K562 (cell line): ENCODE measurements at regions not wholly inside any gene's neighbourhood (a gene's known extent, or its start where the extent isn't known, plus 50 kb on each side); places are given as distances from the start of the nearest gene placed in this dataset.

ENCODE experiments used
- ATAC-seq: fragments of 200-7000 bp; cut with Tn5 transposase; 3 replicates; pipeline ENCODE4 v1.9.1; 2020; ENCODE audit warnings: moderate library complexity
- BruUV-seq: library from RNA; stranded (reverse); fragments of 400-500 nt; replicated peaks from 2 replicates; lab custom pipeline; 2021; lab: Mats Ljungman, UMichigan
- CTCF ChIA-PET: fragments of 300-600 bp; formaldehyde crosslinking; extraction: SDS; loops from one replicate; lab custom pipeline; 2021; ENCODE audit warnings: low intra/inter-chr PET ratio; lab: Yijun Ruan, JAX
- POLR2A ChIA-PET: fragments of 300-600, 350-650 bp; sonication (Branson Sonifier 250); formaldehyde crosslinking; extraction: SDS; loops from one replicate; lab custom pipeline; 2021; ENCODE audit warnings: antibody characterized with exemption, inconsistent platforms; lab: Yijun Ruan, JAX
- DNase-seq, 4 experiments: peaks; one replicate each; pipeline versions ENCODE4 v3.0.0 to v3.0.0-alpha.2; 2011 to 2018; ENCODE audit warnings: low spot score in 3 of 4, mixed read lengths in 3 of 4; ENCODE audit errors: extremely low read depth in 1 of 4
- FAIRE-seq: peaks from 2 replicates; lab custom pipeline; 2011; peaks lifted over from hg19 to GRCh38; lab: Jason Lieb, UNC
- H2AFZ ChIP-seq: 2 replicates; pipeline ENCODE4 v1.6.0; 2011; ENCODE audit warnings: low read depth, low read length, control low read depth, inconsistent platforms
- H3K27ac ChIP-seq: fragments of 200-600 bp; 3 replicates; pipeline ENCODE4 v1.8.0; 2011; ENCODE audit warnings: low read depth, mild to moderate bottlenecking, control low read depth, inconsistent platforms, low read length, moderate library complexity, mixed read lengths; ENCODE audit errors: extremely low read depth
- H3K27me3 ChIP-seq, 2 experiments: fragments of 300-600 bp in 1 of 2; 2 replicates in 1 of 2; 3 replicates in 1 of 2; pipeline versions ENCODE4 v1.6.0 to v1.8.0; 2011; ENCODE audit warnings: inconsistent platforms in 2 of 2, low read length in 2 of 2, mild to moderate bottlenecking in 1 of 2, mixed read lengths in 1 of 2, moderate library complexity in 1 of 2; ENCODE audit not compliant: control insufficient read depth in 2 of 2, insufficient read depth in 2 of 2
- H3K36me3 ChIP-seq: fragments of 300-600 bp; 3 replicates; pipeline ENCODE4 v1.8.0; 2011; ENCODE audit warnings: mild to moderate bottlenecking, low read length, inconsistent platforms; ENCODE audit not compliant: control insufficient read depth, insufficient read depth
- H3K4me1 ChIP-seq, 2 experiments: fragments of 200-600 bp in 1 of 2; replicated peaks in 1 of 2; 2 replicates in 1 of 2; 3 replicates in 1 of 2; pipeline versions ENCODE4 v1.5.1 to v1.8.0; 2011; ENCODE audit warnings: inconsistent platforms in 2 of 2, low read length in 2 of 2, mild to moderate bottlenecking in 1 of 2, mixed read lengths in 1 of 2, moderate library complexity in 1 of 2; ENCODE audit not compliant: control insufficient read depth in 2 of 2, insufficient read depth in 2 of 2
- H3K4me2 ChIP-seq: 2 replicates; pipeline ENCODE4 v1.6.1; 2011; ENCODE audit warnings: low read length, control low read depth, inconsistent platforms, mixed read lengths; ENCODE audit not compliant: insufficient read depth
- H3K4me3 ChIP-seq: fragments of 200-600 bp; sonication (generic), shearing (Covaris generic); 2 replicates; pipeline ENCODE4 v1.5.1; 2016; ENCODE audit warnings: control low read depth, inconsistent platforms
- H3K79me2 ChIP-seq: fragments of 200-600 bp; 3 replicates; pipeline ENCODE4 v1.8.0; 2011; ENCODE audit warnings: low read length, inconsistent platforms; ENCODE audit not compliant: control insufficient read depth, insufficient read depth
- H3K9ac ChIP-seq, 2 experiments: 2 replicates each; pipeline versions ENCODE4 v1.6.0 to v1.6.1; 2011; ENCODE audit warnings: low read depth in 2 of 2, low read length in 2 of 2, control low read depth in 1 of 2, inconsistent platforms in 1 of 2, mild to moderate bottlenecking in 1 of 2, mixed read lengths in 1 of 2; ENCODE audit not compliant: insufficient read depth in 1 of 2
- H3K9me1 ChIP-seq: one replicate; pipeline ENCODE4 v1.6.0; 2011; ENCODE audit warnings: inconsistent platforms, mild to moderate bottlenecking, low read length, moderate library complexity; ENCODE audit not compliant: control insufficient read depth, insufficient read depth
- H3K9me3 ChIP-seq: replicated peaks from 2 replicates; pipeline ENCODE4 v1.5.1; 2011; ENCODE audit warnings: low read depth, low read length, inconsistent platforms; ENCODE audit not compliant: control insufficient read depth, insufficient read depth
- H4K20me1 ChIP-seq: replicated peaks from 2 replicates; pipeline ENCODE4 v1.6.1; 2011; ENCODE audit warnings: low read length, inconsistent platforms, mixed read lengths; ENCODE audit not compliant: control insufficient read depth, insufficient read depth
- CEBPG ChIP-seq, 3 experiments: fragments of 200-800 bp in 1 of 3; sonication (Bioruptor generic) in 1 of 3; sonication (generic) in 1 of 3; formaldehyde crosslinking in 1 of 3; IDR thresholded peaks in 2 of 3; conservative IDR thresholded peaks in 1 of 3; 2 replicates each; pipeline versions ENCODE4 v1.6.1 to v1.8.0; 2016 to 2022; ENCODE audit warnings: missing compliant biosample characterization in 2 of 3, missing genetic modification characterization in 2 of 3, mild to moderate bottlenecking in 1 of 3, missing genetic modification reagents in 1 of 3
- CHD4 ChIP-seq: fragments of 200-600 bp; sonication (generic); IDR thresholded peaks from 3 replicates; pipeline ENCODE4 v1.6.1; 2012; ENCODE audit warnings: low read depth, mild to moderate bottlenecking, mixed read lengths, low read length, inconsistent platforms; ENCODE audit not compliant: insufficient read depth, insufficient replicate concordance, poor library complexity, severe bottlenecking
- DIDO1 ChIP-seq: fragments of 450-650 bp; IDR thresholded peaks from 2 replicates; pipeline ENCODE4 v1.6.1; 2016; ENCODE audit warnings: low read depth, missing biosample characterization, missing genetic modification characterization
- ETV6 ChIP-seq, 3 experiments: fragments of 150-350 bp in 1 of 3; sonication (generic) in 1 of 3; formaldehyde crosslinking in 1 of 3; IDR thresholded peaks; 2 replicates each; pipeline versions ENCODE4 v1.6.1 to v1.8.0; 2014 to 2022; ENCODE audit warnings: borderline replicate concordance in 2 of 3, low read depth in 2 of 3, antibody characterized with exemption in 1 of 3, low read length in 1 of 3, mild to moderate bottlenecking in 1 of 3, missing genetic modification reagents in 1 of 3
- MBD2 ChIP-seq: sonication (generic); IDR thresholded peaks from 2 replicates; pipeline ENCODE4 v1.6.1; 2016; ENCODE audit warnings: low read depth, borderline replicate concordance
- MECOM ChIP-seq: fragments of 250-450 bp; sonication (Bioruptor Pico); IDR thresholded peaks from 2 replicates; pipeline ENCODE4 v1.8.0; 2022; ENCODE audit warnings: inconsistent platforms
- MED1 ChIP-seq: sonication (generic); formaldehyde crosslinking; IDR thresholded peaks from 2 replicates; pipeline ENCODE4 v1.8.1; 2023; ENCODE audit warnings: missing genetic modification reagents, borderline replicate concordance
- PRPF4 ChIP-seq: fragments of 200-400 bp; formaldehyde crosslinking; IDR thresholded peaks from one replicate; pipeline ENCODE4 v1.6.1; 2017; ENCODE audit warnings: low read length, low read depth, mild to moderate bottlenecking; ENCODE audit not compliant: insufficient read depth, poor library complexity, severe bottlenecking
- RAD21 ChIP-seq, 2 experiments: fragments of 250-450 bp in 1 of 2; fragments of 450-650 bp in 1 of 2; sonication (Bioruptor Pico) in 1 of 2; formaldehyde crosslinking in 1 of 2; IDR thresholded peaks in 1 of 2; conservative IDR thresholded peaks in 1 of 2; 2 replicates each; pipeline versions ENCODE4 v1.4.0 to v1.8.0; 2020 to 2022; ENCODE audit warnings: mild to moderate bottlenecking in 2 of 2, moderate library complexity in 1 of 2
- SREBF1 ChIP-seq: fragments of 150-350 bp; IDR thresholded peaks from 2 replicates; pipeline ENCODE4 v1.6.1; 2014; ENCODE audit warnings: antibody characterized with exemption, low read depth, low read length, borderline replicate concordance
- ZNF644 ChIP-seq: fragments of 200-800 bp; sonication (Bioruptor generic); IDR thresholded peaks from 2 replicates; pipeline ENCODE4 v1.6.1; 2016; ENCODE audit warnings: low read depth, missing genetic modification characterization, missing compliant biosample characterization
- ZNF707 ChIP-seq: fragments of 250-450 bp; sonication (Bioruptor Pico); conservative IDR thresholded peaks from 2 replicates; pipeline ENCODE4 v1.8.0; 2022; ENCODE audit warnings: inconsistent platforms, mild to moderate bottlenecking, moderate library complexity
- WGBS: fragments of 100-300 bp; shearing (Covaris generic); methylation state at CpG from one replicate; pipeline ENCODE4 v1.1.6; 2016; ENCODE audit warnings: low coverage, mixed read lengths; ENCODE audit not compliant: insufficient coverage; ENCODE audit errors: missing lambda C conversion rate; 5-methylcytosine and 5-hydroxymethylcytosine counted together
- in situ Hi-C: fragments of 300-500 bp; cut with MboI; formaldehyde crosslinking; loops from 4 replicates; pipeline ENCODE4 v1.15.0; 2018; ENCODE audit warnings: inconsistent platforms, mixed read lengths
- intact Hi-C: fragments of 100-400 bp; cut with micrococcal nuclease; formaldehyde crosslinking; loops from 2 replicates; pipeline ENCODE4 v1.14.2; 2022
- TF ChIP-seq, protein P1 (sequence below), 2 experiments: fragments of 450-650 bp in 1 of 2; sonication (generic) in 1 of 2; formaldehyde crosslinking; conservative IDR thresholded peaks; 2 replicates each; pipeline versions ENCODE4 v1.4.0 to v1.8.1; 2020 to 2022; ENCODE audit warnings: mild to moderate bottlenecking in 1 of 2, missing genetic modification reagents in 1 of 2

DNA sequence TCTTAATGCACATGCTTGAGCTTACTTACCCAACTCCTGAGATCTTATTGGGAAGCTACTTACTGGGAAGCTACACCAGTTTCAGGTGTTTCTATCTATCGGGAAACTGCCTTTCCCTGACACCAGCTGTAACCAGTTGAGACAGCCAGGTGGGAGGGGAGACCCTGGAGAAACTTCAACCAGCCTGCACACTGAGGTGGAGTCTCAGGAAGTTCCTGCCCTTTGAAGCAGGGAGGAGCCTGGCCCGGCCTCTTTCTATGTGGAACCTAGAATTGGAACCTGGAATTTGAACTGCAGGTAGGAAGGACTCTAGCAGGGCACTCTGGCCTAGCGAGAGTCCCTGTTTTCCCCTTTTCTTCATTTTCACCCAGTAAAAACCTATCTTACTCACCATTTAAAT is 425.8 kb upstream of the PABPC4L start:
- Histone ChIP-seq H2AFZ (no peak overlapping the region), H3K4me1 (no peaks in the 10 kb centered on the region), H3K4me2 (no peak overlapping the region), H3K9ac (no peak overlapping the region), H3K27me3 (no peaks in the 10 kb centered on the region), H3K36me3 (no peaks in the 10 kb centered on the region), H3K9me3 (no peaks in the 10 kb centered on the region; the same call in 1 of the 2 replicates), H3K9me1 (no peaks in the 10 kb centered on the region), H3K27ac (no peak overlapping the region), H3K79me2 (no peaks in the 10 kb centered on the region), H3K4me3 (no peak overlapping the region), H4K20me1 (no peaks in the 10 kb centered on the region)
- 3% methylated on average over 3 of the region's 3 CpGs for WGBS
- intact Hi-C loops (no loop called here), in situ Hi-C loops (no loop called here)
- ATAC-seq (no peak), FAIRE-seq (no peak), DNase-seq (no peak)
- no peak for TF ChIP-seq ZNF707 (CRISPR knock-in tag)
- no peak for TF ChIP-seq CEBPG (CRISPR knock-in tag; IDR thresholded peaks at IDR 0.05)
- no peak for TF ChIP-seq CEBPG (tag; conservative IDR thresholded peaks at IDR 0.05 in 1 of 2, IDR thresholded peaks at IDR 0.05 in 1 of 2)
- TF ChIP-seq SREBF1: no peak
- TF ChIP-seq CHD4: no peak
- ChIA-PET POLR2A (no interaction called here), CTCF (no interaction called here)
- BruUV-seq: no TSS peak

DNA sequence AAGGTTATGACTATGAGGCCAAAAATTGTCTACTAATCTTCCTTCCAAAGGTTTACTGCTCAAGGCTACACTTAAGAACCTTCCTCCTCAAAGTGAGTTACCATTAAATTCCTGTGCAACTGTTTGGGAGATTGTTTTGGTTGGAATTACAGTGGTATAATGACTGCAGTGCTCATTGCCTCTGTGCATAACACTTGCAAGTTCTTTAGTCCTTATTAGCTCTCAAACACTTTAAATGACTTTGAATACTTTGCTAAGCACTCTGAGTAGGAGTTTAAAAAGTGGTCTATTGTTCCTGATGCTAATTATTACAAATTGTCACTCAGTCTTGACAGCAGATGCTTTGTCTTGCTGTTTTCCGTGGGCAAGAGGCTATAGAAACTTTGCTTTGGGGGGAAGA is 422.8 kb upstream of the PABPC4L start:
- WGBS: 0% methylated on average over 1 of the region's 1 CpG
- TF ChIP-seq MED1 (CRISPR knock-in tag): no peak
- TF ChIP-seq ETV6 (IDR thresholded peaks at IDR 0.05; ENCODE audit: borderline replicate concordance in 1 of 2, low read depth in 2 of 2, low read length in 1 of 2): no peak
- no peak for TF ChIP-seq ETV6 (CRISPR knock-in tag; IDR thresholded peaks at IDR 0.05; ENCODE audit: borderline replicate concordance)
- no peak for TF ChIP-seq RAD21 (CRISPR knock-in tag; conservative IDR thresholded peaks at IDR 0.05 in 1 of 2, IDR thresholded peaks at IDR 0.05 in 1 of 2)
- TF ChIP-seq, protein P1, sequence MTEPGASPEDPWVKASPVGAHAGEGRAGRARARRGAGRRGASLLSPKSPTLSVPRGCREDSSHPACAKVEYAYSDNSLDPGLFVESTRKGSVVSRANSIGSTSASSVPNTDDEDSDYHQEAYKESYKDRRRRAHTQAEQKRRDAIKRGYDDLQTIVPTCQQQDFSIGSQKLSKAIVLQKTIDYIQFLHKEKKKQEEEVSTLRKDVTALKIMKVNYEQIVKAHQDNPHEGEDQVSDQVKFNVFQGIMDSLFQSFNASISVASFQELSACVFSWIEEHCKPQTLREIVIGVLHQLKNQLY (CRISPR knock-in tag; conservative IDR thresholded peaks at IDR 0.05): no peak
- TF ChIP-seq PRPF4: no peak
- TF ChIP-seq MECOM: no peak
- no peak for TF ChIP-seq DIDO1 (tag)
- no peak for TF ChIP-seq ZNF644 (tag)
- TF ChIP-seq MBD2: no peak

More for the DNA sequence above, 422.8 kb upstream of the PABPC4L start:
- ATAC-seq (no peak), DNase-seq (no peak), FAIRE-seq (no peak)
- no TSS peak for BruUV-seq
- Histone ChIP-seq H3K9me1 (no peaks in the 10 kb centered on the region), H4K20me1 (no peaks in the 10 kb centered on the region), H3K4me1 (no peaks in the 10 kb centered on the region), H2AFZ (no peak overlapping the region), H3K4me3 (no peak overlapping the region), H3K4me2 (no peak overlapping the region), H3K9me3 (no peaks in the 10 kb centered on the region), H3K79me2 (no peaks in the 10 kb centered on the region), H3K27ac (no peak overlapping the region), H3K9ac (no peak overlapping the region), H3K36me3 (no peaks in the 10 kb centered on the region), H3K27me3 (no peaks in the 10 kb centered on the region)
- ChIA-PET POLR2A (no interaction called here), CTCF (no interaction called here)
- intact Hi-C loops (no loop called here), in situ Hi-C loops (no loop called here)
